SKM-1 treated with dmso at 0.1 percent for 144 hours (cell line): ENCODE measurements at regions not wholly inside any gene's neighbourhood (a gene's known extent, or its start where the extent isn't known, plus 50 kb on each side); places are given as distances from the start of the nearest gene placed in this dataset.

Experiments used
- DNase-seq: peaks from one replicate; lab custom pipeline; 2025; ENCODE audit not compliant: unreplicated experiment; lab: John Stamatoyannopoulos, UW

- no peak for DNase-seq
These were observed 254.5 kb downstream of the SLITRK6 start for GRCh38 chr13:85544756-85545155.

- DNase-seq: no peak
These were observed 256.1 kb downstream of the SLITRK6 start for GRCh38 chr13:85543144-85543543.

GRCh38 chr13:85541476-85541875 is 257.7 kb downstream of the SLITRK6 start:
- DNase-seq: no peak

GRCh38 chr13:85538957-85539356 is 260.3 kb downstream of the SLITRK6 start:
- DNase-seq: no peak

GRCh38 chr13:85537601-85538000 is 261.6 kb downstream of the SLITRK6 start:
- no peak for DNase-seq

- DNase-seq: no peak
These were observed 262.5 kb downstream of the SLITRK6 start for GRCh38 chr13:85536706-85537105.

GRCh38 chr13:85535316-85536084 is 263.7 kb downstream of the SLITRK6 start:
- no peak for DNase-seq

GRCh38 chr13:85533911-85534310 is 265.3 kb downstream of the SLITRK6 start:
- no peak for DNase-seq

- no peak for DNase-seq
These were observed 270.0 kb downstream of the SLITRK6 start for GRCh38 chr13:85529218-85529594.

GRCh38 chr13:85528491-85529217 is 270.6 kb downstream of the SLITRK6 start:
- DNase-seq: no peak

- no peak for DNase-seq
These were observed 271.9 kb downstream of the SLITRK6 start for GRCh38 chr13:85527316-85527715.

GRCh38 chr13:85525411-85525810 is 273.8 kb downstream of the SLITRK6 start:
- no peak for DNase-seq

GRCh38 chr13:85521657-85522056 is 277.6 kb downstream of the SLITRK6 start:
- no peak for DNase-seq

GRCh38 chr13:85520445-85520844 is 278.8 kb downstream of the SLITRK6 start:
- DNase-seq: no peak

- DNase-seq: no peak
These were observed 279.9 kb downstream of the SLITRK6 start for GRCh38 chr13:85519363-85519762.

- DNase-seq: no peak
These were observed 286.8 kb downstream of the SLITRK6 start for GRCh38 chr13:85512421-85512820.

GRCh38 chr13:85509512-85509911 is 289.7 kb downstream of the SLITRK6 start:
- no peak for DNase-seq

GRCh38 chr13:85508683-85509329 is 290.4 kb downstream of the SLITRK6 start:
- DNase-seq: no peak

- no peak for DNase-seq
These were observed 295.4 kb downstream of the SLITRK6 start for GRCh38 chr13:85503797-85504196.

GRCh38 chr13:85501616-85502015 is 297.6 kb downstream of the SLITRK6 start:
- DNase-seq: no peak

- no peak for DNase-seq
These were observed 298.4 kb downstream of the SLITRK6 start for GRCh38 chr13:85500696-85501256.

- DNase-seq: no peak
These were observed 300.4 kb downstream of the SLITRK6 start for GRCh38 chr13:85498774-85499173.
